CD4-positive, alpha-beta T cell (primary cell): ENCODE measurements at regions not wholly inside any gene's neighbourhood (a gene's known extent, or its start where the extent isn't known, plus 50 kb on each side); places are given as distances from the start of the nearest gene placed in this dataset.

Source experiments
- ATAC-seq: fragments of 200-7000 bp; cut with Tn5 transposase; one replicate; pipeline ENCODE4 v1.10.0; 2022; ENCODE audit warnings: mild to moderate bottlenecking; ENCODE audit not compliant: poor library complexity
- CTCF ChIA-PET: fragments of 350-600 bp; sonication (Branson Sonifier 250); formaldehyde crosslinking; loops from one replicate; lab custom pipeline; 2021; ENCODE audit warnings: antibody characterized with exemption, inconsistent platforms; lab: Charles Lee
- POLR2A ChIA-PET: fragments of 350-600 bp; sonication (Branson Sonifier 250); formaldehyde crosslinking; loops from one replicate; lab custom pipeline; 2021; ENCODE audit warnings: antibody characterized with exemption, inconsistent platforms; lab: Charles Lee
- DNase-seq, 14 experiments: peaks; one replicate each; pipeline ENCODE4 v3.0.0-alpha.2; 2013 to 2020; ENCODE audit warnings: mixed read lengths in 2 of 14
- H3K27ac ChIP-seq, 2 donors: one replicate each; pipeline versions ENCODE4 v1.5.1 to v1.7.0; 2013; ENCODE audit warnings: low read length in 2 of 2, low read depth in 1 of 2, mild to moderate bottlenecking in 1 of 2
- H3K27me3 ChIP-seq, 2 experiments: 1 replicate in 1 of 2; 2 replicates in 1 of 2; pipeline versions ENCODE4 v1.6.1 to v1.7.0; 2013; ENCODE audit warnings: low read length in 2 of 2, control low read depth in 1 of 2, mild to moderate bottlenecking in 1 of 2, moderate library complexity in 1 of 2; ENCODE audit not compliant: insufficient read depth in 2 of 2, control insufficient read depth in 1 of 2
- H3K36me3 ChIP-seq: one replicate; pipeline ENCODE4 v1.6.1; 2013; ENCODE audit warnings: low read length, control low read depth; ENCODE audit not compliant: insufficient read depth
- H3K4me1 ChIP-seq: one replicate; pipeline ENCODE4 v1.6.1; 2013; ENCODE audit warnings: low read length, control low read depth; ENCODE audit not compliant: insufficient read depth
- H3K4me3 ChIP-seq: one replicate; pipeline ENCODE4 v1.5.1; 2013; ENCODE audit warnings: mild to moderate bottlenecking, low read length, moderate library complexity
- H3K9me3 ChIP-seq, 2 experiments: 1 replicate in 1 of 2; 2 replicates in 1 of 2; pipeline versions ENCODE4 v1.6.1 to v1.7.0; 2013; ENCODE audit warnings: low read length in 2 of 2, mild to moderate bottlenecking in 2 of 2, control low read depth in 1 of 2, moderate library complexity in 1 of 2; ENCODE audit not compliant: control insufficient read depth in 1 of 2, insufficient read depth in 1 of 2
- H3K27ac Mint-ChIP-seq: one replicate; pipeline ENCODE4 v1.8.0; 2020; ENCODE audit warnings: mixed read lengths
- H3K27me3 Mint-ChIP-seq: one replicate; pipeline ENCODE4 v1.8.0; 2021; ENCODE audit warnings: mixed read lengths
- H3K36me3 Mint-ChIP-seq: one replicate; pipeline ENCODE4 v1.8.0; 2021; ENCODE audit warnings: low read depth, mixed read lengths
- H3K4me1 Mint-ChIP-seq: one replicate; pipeline ENCODE4 v1.8.0; 2021; ENCODE audit warnings: low read depth, mixed read lengths
- H3K4me3 Mint-ChIP-seq: one replicate; pipeline ENCODE4 v1.8.0; 2020; ENCODE audit warnings: mild to moderate bottlenecking, mixed read lengths
- H3K9me3 Mint-ChIP-seq: one replicate; pipeline ENCODE4 v1.8.0; 2020; ENCODE audit warnings: mixed read lengths
- CTCF ChIP-seq: fragments of 200-600 bp; IDR thresholded peaks from one replicate; pipeline ENCODE4 v1.8.0; 2022; ENCODE audit warnings: antibody characterized with exemption, mild to moderate bottlenecking
- intact Hi-C, 2 experiments: fragments of 100-400 bp; cut with DNase I in 1 of 2; cut with micrococcal nuclease in 1 of 2; formaldehyde crosslinking; loops; one replicate each; pipeline versions ENCODE4 v1.15.1 to v1.9.0; 2023 to 2025; cut with DNase I, micrococcal nuclease

- Histone ChIP-seq H3K4me1 (no peaks in the 10 kb centered on the region), H3K9me3 (no peaks in the 10 kb centered on the region), H3K27me3 (no peaks in the 10 kb centered on the region), H3K4me3 (no peak overlapping the region), H3K36me3 (no peaks in the 10 kb centered on the region), H3K27ac (no peak overlapping the region)
- ChIA-PET POLR2A (no interaction called here), CTCF (interaction anchor here (1.2 kb wide), 1 partner anchor 450 kb away, joined by 5 read pairs; no protein-coding TSS in a partner anchor)
- intact Hi-C loops: loop anchor here in 1 of 2 experiments (5.0 kb wide), 1 partner anchor 593 kb away; no protein-coding TSS in a partner anchor
- peaks cover 1% of the 10 kb centered on the region for H3K9me3 Mint-ChIP-seq
- no peak overlapping the region for H3K4me3 Mint-ChIP-seq
- H3K27me3 Mint-ChIP-seq: no peaks in the 10 kb centered on the region
- TF ChIP-seq CTCF: peak; percentile 21
- DNase-seq: peak in 4 of 14 experiments; percentile 8 to 18 (median 12)
- peaks cover 5% of the 10 kb centered on the region for H3K4me1 Mint-ChIP-seq
- H3K27ac Mint-ChIP-seq: no peak overlapping the region
- no peaks in the 10 kb centered on the region for H3K36me3 Mint-ChIP-seq
- ATAC-seq: no peak
Measured at GRCh38 chr21:35340273-35340672, 291.2 kb upstream of the RUNX1 start.

- Histone ChIP-seq H3K27ac (no peak overlapping the region), H3K36me3 (no peaks in the 10 kb centered on the region), H3K27me3 (no peaks in the 10 kb centered on the region), H3K4me3 (no peak overlapping the region), H3K9me3 (no peaks in the 10 kb centered on the region), H3K4me1 (no peaks in the 10 kb centered on the region)
- no peak for ATAC-seq
- Mint-ChIP-seq H3K4me1 (peaks cover 5% of the 10 kb centered on the region), H3K4me3 (no peak overlapping the region), H3K36me3 (no peaks in the 10 kb centered on the region), H3K9me3 (peaks cover 1% of the 10 kb centered on the region), H3K27me3 (no peaks in the 10 kb centered on the region), H3K27ac (no peak overlapping the region)
- DNase-seq: no peak
- ChIA-PET CTCF (interaction anchor here (1.0 kb wide), 1 partner anchor 13 kb away, joined by 3 read pairs; no protein-coding TSS in a partner anchor), POLR2A (no interaction called here)
- TF ChIP-seq CTCF: no peak
- intact Hi-C loops: no loop called here
Measured at GRCh38 chr21:35338881-35339632, 290.0 kb upstream of the RUNX1 start.

- no peak overlapping the region for H3K4me3 ChIP-seq
- H3K27ac ChIP-seq: no peak overlapping the region
- Mint-ChIP-seq H3K27ac (no peak overlapping the region), H3K4me1 (peaks cover 5% of the 10 kb centered on the region), H3K9me3 (peaks cover 1% of the 10 kb centered on the region), H3K4me3 (no peak overlapping the region), H3K36me3 (no peaks in the 10 kb centered on the region), H3K27me3 (no peaks in the 10 kb centered on the region)
- POLR2A ChIA-PET: no interaction called here
- intact Hi-C loops: no loop called here
- no peak for ATAC-seq
- H3K27me3 ChIP-seq: no peaks in the 10 kb centered on the region
- no peaks in the 10 kb centered on the region for H3K9me3 ChIP-seq
- no peak for DNase-seq
- H3K36me3 ChIP-seq: no peaks in the 10 kb centered on the region
- no peak for TF ChIP-seq CTCF
- CTCF ChIA-PET: interaction anchor here (1.0 kb wide), 1 partner anchor 14 kb away, joined by 3 read pairs; no protein-coding TSS in a partner anchor
- H3K4me1 ChIP-seq: no peaks in the 10 kb centered on the region
Measured at GRCh38 chr21:35338281-35338680, 289.2 kb upstream of the RUNX1 start.
